Mesendoderm (in vitro differentiated cells): ENCODE measurements at regions not wholly inside any gene's neighbourhood (a gene's known extent, or its start where the extent isn't known, plus 50 kb on each side); places are given as distances from the start of the nearest gene placed in this dataset.

Experiments
- DNase-seq: peaks from one replicate; pipeline ENCODE4 v3.0.0; 2013
- H2AK5ac ChIP-seq: 2 replicates; pipeline ENCODE4 v1.6.1; 2013; ENCODE audit warnings: low read length, inconsistent platforms
- H2BK120ac ChIP-seq: 2 replicates; pipeline ENCODE4 v1.6.1; 2013; ENCODE audit warnings: low read depth, mild to moderate bottlenecking, low read length, moderate library complexity, mixed read lengths
- H2BK15ac ChIP-seq: replicated peaks from 2 replicates; pipeline ENCODE4 v1.6.1; 2013; ENCODE audit warnings: low read depth, mild to moderate bottlenecking, moderate library complexity
- H2BK5ac ChIP-seq: 2 replicates; pipeline ENCODE4 v1.6.1; 2013; ENCODE audit warnings: low read length, inconsistent platforms
- H3K18ac ChIP-seq: 2 replicates; pipeline ENCODE4 v1.6.1; 2013; ENCODE audit warnings: mild to moderate bottlenecking, low read length, mixed read lengths
- H3K23ac ChIP-seq: one replicate; pipeline ENCODE4 v1.6.1; 2013; ENCODE audit warnings: low read length
- H3K27ac ChIP-seq: 2 replicates; pipeline ENCODE4 v1.5.1; 2013; ENCODE audit warnings: low read depth, mild to moderate bottlenecking, inconsistent platforms, low read length, moderate library complexity
- H3K27me3 ChIP-seq: 2 replicates; pipeline ENCODE4 v1.6.1; 2013; ENCODE audit warnings: low read length, control low read depth, mild to moderate bottlenecking, inconsistent platforms; ENCODE audit not compliant: insufficient read depth, poor library complexity
- H3K36me3 ChIP-seq: 2 replicates; pipeline ENCODE4 v1.6.1; 2013; ENCODE audit warnings: low read length, inconsistent platforms; ENCODE audit not compliant: control insufficient read depth, insufficient read depth
- H3K4ac ChIP-seq: one replicate; pipeline ENCODE4 v1.6.1; 2013; ENCODE audit warnings: low read depth, mild to moderate bottlenecking, low read length, moderate library complexity
- H3K4me1 ChIP-seq: 2 replicates; pipeline ENCODE4 v1.6.1; 2013; ENCODE audit warnings: low read depth, low read length, inconsistent platforms; ENCODE audit not compliant: control insufficient read depth
- H3K4me2 ChIP-seq: 2 replicates; pipeline ENCODE4 v1.6.1; 2013; ENCODE audit warnings: low read length
- H3K4me3 ChIP-seq: 2 replicates; pipeline ENCODE4 v1.5.1; 2013; ENCODE audit warnings: mild to moderate bottlenecking, low read length
- H3K56ac ChIP-seq: one replicate; pipeline ENCODE4 v1.6.1; 2013; ENCODE audit warnings: low read length
- H3K79me1 ChIP-seq: 2 replicates; pipeline ENCODE4 v1.6.1; 2013; ENCODE audit warnings: low read length, inconsistent platforms
- H3K79me2 ChIP-seq: 2 replicates; pipeline ENCODE4 v1.6.1; 2013; ENCODE audit warnings: mild to moderate bottlenecking, low read length; ENCODE audit not compliant: control insufficient read depth, insufficient read depth
- H3K9ac ChIP-seq: 2 replicates; pipeline ENCODE4 v1.6.1; 2013; ENCODE audit warnings: low read length, inconsistent platforms
- H4K5ac ChIP-seq: one replicate; pipeline ENCODE4 v1.6.1; 2013; ENCODE audit warnings: low read length
- H4K8ac ChIP-seq: one replicate; pipeline ENCODE4 v1.6.1; 2013; ENCODE audit warnings: low read depth, mild to moderate bottlenecking, control low read depth, low read length, moderate library complexity
- WGBS: extraction: QIAGEN DNeasy Blood & Tissue Kit; methylation state at CpG from one replicate; pipeline ENCODE4 v1.1.7; 2013; ENCODE audit warnings: low lambda C conversion rate, missing lambda C conversion rate; ENCODE audit not compliant: insufficient coverage; ENCODE audit errors: extremely low coverage; 5-methylcytosine and 5-hydroxymethylcytosine counted together

DNA sequence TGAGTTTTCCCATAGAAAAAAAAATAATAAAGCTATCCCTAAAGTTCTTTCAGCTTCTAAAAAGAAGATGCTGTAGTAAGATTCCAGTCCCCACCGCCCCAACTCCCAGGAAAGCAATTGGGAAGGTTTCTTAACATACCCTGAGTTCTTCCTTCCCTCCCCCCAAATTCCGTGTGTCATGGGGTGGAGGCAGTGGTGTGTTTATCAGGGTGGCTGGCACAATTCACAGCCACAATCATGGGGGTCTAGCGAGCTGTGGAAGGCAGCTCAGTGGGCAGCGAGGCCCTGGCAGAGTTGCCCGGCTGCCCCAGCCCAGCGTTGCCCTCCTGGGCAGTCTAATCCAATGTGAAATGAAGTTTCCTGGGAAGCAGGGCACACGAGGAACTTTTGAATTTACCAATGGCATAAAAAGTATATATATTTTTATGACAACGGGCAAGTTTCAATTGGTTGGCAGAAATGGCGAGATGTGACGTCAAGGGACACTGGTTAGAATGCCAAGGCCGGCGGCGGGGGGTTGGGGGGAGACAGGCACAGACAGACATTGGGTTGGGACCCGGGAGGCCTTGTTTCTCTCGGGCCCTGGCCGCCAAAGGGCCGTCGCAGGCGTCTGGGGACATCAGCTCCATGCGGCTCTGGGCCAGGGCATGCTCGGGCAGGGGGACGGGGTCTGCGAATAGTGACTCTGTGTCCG is 80.7 kb upstream of the PPARA start:
- H3K56ac ChIP-seq = peak overlapping the region; percentile 22
- peaks cover 38% of the 10 kb centered on the region for H3K27me3 ChIP-seq
- H2BK120ac ChIP-seq = no peak overlapping the region
- no peak overlapping the region for H3K4ac ChIP-seq
- no peak overlapping the region for H3K27ac ChIP-seq
- H4K8ac ChIP-seq = no peak overlapping the region
- H3K4me3 ChIP-seq = no peak overlapping the region
- H3K36me3 ChIP-seq = no peaks in the 10 kb centered on the region
- H3K18ac ChIP-seq = no peak overlapping the region
- no peak overlapping the region for H4K5ac ChIP-seq
- no peak for DNase-seq
- no peak overlapping the region for H2BK5ac ChIP-seq
- H2AK5ac ChIP-seq = no peak overlapping the region
- no peak overlapping the region for H2BK15ac ChIP-seq
- H3K23ac ChIP-seq = no peak overlapping the region
- H3K79me2 ChIP-seq = no peaks in the 10 kb centered on the region
- H3K9ac ChIP-seq = peak overlapping the region; percentile 58
- H3K79me1 ChIP-seq = no peaks in the 10 kb centered on the region
- H3K4me2 ChIP-seq = peak overlapping the region; percentile 78
- WGBS = no CpG with 5 or more reads among the region's 24 CpGs
- no peaks in the 10 kb centered on the region for H3K4me1 ChIP-seq

DNA sequence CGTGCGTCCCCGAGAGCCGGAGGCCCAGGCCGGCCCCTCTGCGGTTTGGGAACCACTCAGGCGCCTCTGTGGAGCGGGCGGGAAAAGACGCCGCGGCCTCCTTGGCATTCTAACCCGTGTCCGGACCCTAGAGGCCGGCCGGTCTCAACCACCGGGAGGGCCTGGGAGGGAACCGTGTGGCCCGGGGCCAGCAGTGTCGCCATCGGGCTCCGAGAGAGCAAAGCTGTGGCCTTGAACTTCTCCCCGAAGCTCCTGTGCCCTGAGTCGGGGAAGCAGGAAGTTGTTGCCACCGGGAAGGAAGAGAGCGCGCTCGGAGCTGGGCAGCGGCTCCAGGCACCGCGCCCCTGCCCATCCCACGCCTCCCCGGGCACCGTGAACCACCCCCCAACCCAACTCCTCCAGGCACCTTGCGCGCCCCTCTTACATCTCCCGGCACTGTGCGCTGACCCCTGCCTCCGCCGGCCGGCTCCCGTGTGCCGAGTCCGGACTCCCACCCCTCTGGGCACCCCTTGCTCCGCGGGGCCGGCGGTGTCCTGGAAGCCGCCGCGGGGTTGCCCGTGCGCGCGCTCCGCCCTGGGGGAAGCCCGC is 80.0 kb upstream of the PPARA start:
- Histone ChIP-seq H3K56ac (peak overlapping the region; percentile 78), H2BK15ac (no peak overlapping the region), H4K8ac (no peak overlapping the region), H3K4ac (no peak overlapping the region), H2BK120ac (no peak overlapping the region), H3K9ac (peak overlapping the region; percentile 58), H3K4me1 (no peaks in the 10 kb centered on the region), H3K18ac (no peak overlapping the region), H3K4me2 (peak overlapping the region; percentile 78), H3K27ac (no peak overlapping the region), H3K23ac (peak overlapping the region; percentile 66), H2BK5ac (no peak overlapping the region), H3K36me3 (no peaks in the 10 kb centered on the region), H3K79me1 (no peaks in the 10 kb centered on the region), H4K5ac (no peak overlapping the region), H3K79me2 (no peaks in the 10 kb centered on the region), H2AK5ac (no peak overlapping the region), H3K27me3 (peaks cover 38% of the 10 kb centered on the region), H3K4me3 (peak overlapping the region; percentile 44)
- WGBS = no CpG with 5 or more reads among the region's 57 CpGs
- DNase-seq = peak; percentile 26

DNA sequence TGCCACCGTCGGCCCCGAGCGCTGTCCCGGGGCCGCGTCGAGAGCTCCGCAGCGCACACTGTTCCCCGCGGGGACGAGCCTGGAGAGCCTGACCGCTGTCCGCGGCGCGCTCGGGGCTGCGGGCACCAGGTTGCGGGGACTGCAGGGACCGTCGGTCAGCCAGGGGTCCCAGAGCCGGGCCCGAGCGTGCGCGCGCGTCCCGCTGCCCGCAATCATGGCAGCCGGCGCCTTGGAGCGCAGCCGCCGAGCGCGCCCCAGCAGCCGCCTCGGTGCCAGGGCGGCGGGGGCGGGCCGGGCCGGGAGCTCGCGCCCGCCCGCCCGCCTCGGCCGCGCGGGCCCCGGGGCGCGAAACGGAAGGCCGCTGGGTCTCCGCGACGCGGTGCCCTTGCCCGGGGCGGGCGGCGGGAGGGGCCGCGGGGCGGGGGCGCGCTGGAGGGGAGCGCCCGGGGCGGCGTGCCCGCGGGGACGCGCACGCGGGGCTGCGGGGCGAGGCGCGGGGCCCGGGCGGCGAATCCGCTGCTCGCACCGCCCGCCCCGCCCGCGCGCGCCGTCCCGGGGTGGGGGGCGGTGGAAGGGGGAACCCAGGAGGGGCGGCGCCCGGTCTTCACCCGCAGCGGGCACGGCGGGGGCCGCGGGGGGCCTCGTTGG is 79.4 kb upstream of the PPARA start:
- Histone ChIP-seq H3K4me3 (peak overlapping the region; percentile 44), H4K8ac (no peak overlapping the region), H3K36me3 (no peaks in the 10 kb centered on the region), H2AK5ac (no peak overlapping the region), H3K79me1 (no peaks in the 10 kb centered on the region), H2BK15ac (no peak overlapping the region), H3K79me2 (no peaks in the 10 kb centered on the region), H3K4me2 (peak overlapping the region; percentile 78), H3K4me1 (no peaks in the 10 kb centered on the region), H3K9ac (peak overlapping the region; percentile 58), H3K27ac (no peak overlapping the region), H3K4ac (no peak overlapping the region), H3K23ac (peak overlapping the region; percentile 66), H2BK120ac (no peak overlapping the region), H3K18ac (no peak overlapping the region), H4K5ac (no peak overlapping the region), H3K56ac (peak overlapping the region; percentile 78), H3K27me3 (peaks cover 38% of the 10 kb centered on the region), H2BK5ac (no peak overlapping the region)
- peak; percentile 13 for DNase-seq
- WGBS = no CpG with 5 or more reads among the region's 112 CpGs

DNA sequence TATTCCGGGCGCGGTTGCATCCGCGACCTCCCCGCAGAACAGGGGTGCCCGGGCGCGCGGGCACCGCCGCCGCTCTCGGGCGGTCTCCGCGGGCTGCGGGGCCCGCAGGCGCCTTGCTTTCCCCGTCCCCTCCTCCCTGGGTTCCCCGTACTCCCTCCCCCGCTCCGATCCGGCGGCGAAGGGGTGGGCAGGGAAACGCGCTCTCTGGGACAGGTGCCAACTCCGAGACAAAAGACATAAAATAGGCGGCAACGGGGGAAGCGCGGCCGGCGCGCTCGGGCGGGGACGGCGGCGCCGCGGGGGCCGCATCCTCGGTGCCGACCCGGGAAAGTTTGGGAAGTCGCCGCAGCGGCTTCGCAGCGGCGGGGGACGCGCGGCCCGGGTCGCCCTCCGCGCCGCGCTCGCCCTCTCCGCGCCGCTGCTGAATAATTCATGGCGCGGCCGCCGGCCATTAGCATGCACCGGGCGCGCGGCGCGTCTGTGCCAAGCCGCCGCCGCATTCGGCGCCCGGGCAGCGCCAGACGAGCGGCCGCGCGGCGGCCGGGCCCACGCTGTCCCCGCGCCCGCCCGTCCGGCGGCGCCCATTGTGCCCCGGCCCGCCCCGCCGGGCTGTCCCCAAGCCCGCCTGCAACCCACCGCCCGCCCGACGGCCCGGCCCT is 78.7 kb upstream of the PPARA start:
- Histone ChIP-seq H3K56ac (peak overlapping the region; percentile 34), H3K79me2 (no peaks in the 10 kb centered on the region), H3K4me2 (peak overlapping the region; percentile 67), H3K18ac (no peak overlapping the region), H3K36me3 (no peaks in the 10 kb centered on the region), H2BK15ac (no peak overlapping the region), H3K4me3 (no peak overlapping the region), H3K4me1 (no peaks in the 10 kb centered on the region), H2BK5ac (no peak overlapping the region), H2AK5ac (no peak overlapping the region), H3K27me3 (peaks cover 38% of the 10 kb centered on the region), H3K79me1 (no peaks in the 10 kb centered on the region), H3K4ac (no peak overlapping the region), H4K5ac (no peak overlapping the region), H3K27ac (no peak overlapping the region), H4K8ac (no peak overlapping the region), H3K9ac (no peak overlapping the region), H3K23ac (no peak overlapping the region), H2BK120ac (no peak overlapping the region)
- WGBS = no CpG with 5 or more reads among the region's 109 CpGs
- no peak for DNase-seq

DNA sequence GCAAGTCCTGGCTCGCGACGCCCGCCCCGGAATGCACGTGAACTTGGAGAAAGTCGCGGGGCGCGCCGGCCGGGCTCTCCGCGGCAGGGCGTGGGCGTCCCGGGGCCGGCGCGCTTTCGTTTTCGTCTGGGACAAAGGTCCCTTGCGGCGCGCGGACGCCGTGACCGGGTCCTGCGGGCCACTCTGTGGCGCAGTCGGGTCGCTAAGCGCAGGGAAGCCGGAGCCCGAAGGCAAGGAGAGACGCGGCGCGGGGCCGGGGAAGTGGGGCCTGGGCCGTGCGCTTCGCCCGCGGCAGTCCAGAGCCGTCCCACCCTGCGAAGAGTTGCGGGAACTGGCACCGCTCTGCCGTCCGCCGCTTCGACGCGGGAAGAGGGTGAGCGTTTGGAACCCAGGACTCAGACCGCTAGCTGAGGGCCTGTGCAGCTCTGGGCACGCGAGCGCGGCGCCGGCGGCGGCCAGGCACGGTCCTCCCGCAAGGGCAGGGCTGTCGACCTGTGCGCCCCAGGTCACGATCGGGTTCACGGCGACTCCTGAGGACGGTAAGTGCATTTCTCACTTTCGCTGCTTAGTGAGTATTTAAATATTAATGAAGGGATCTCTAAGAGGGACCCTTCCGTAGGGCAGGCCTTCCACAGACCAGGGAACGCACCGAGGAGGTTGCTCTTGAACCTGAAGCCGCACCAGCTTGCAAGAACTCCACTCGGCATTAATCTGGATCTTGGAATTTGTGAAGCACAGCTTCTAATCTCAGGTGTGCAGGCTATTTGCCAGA is 78.0 kb upstream of the PPARA start:
- peak; percentile 15 for DNase-seq
- H2AK5ac ChIP-seq = no peak overlapping the region
- H3K23ac ChIP-seq = peak overlapping the region; percentile 80
- no peaks in the 10 kb centered on the region for H3K36me3 ChIP-seq
- no peak overlapping the region for H2BK5ac ChIP-seq
- no peaks in the 10 kb centered on the region for H3K79me1 ChIP-seq
- H3K18ac ChIP-seq = no peak overlapping the region
- no peaks in the 10 kb centered on the region for H3K4me1 ChIP-seq
- no peaks in the 10 kb centered on the region for H3K79me2 ChIP-seq
- WGBS = no CpG with 5 or more reads among the region's 81 CpGs
- H3K4ac ChIP-seq = no peak overlapping the region
- H2BK15ac ChIP-seq = no peak overlapping the region
- H3K27ac ChIP-seq = no peak overlapping the region
- H3K4me3 ChIP-seq = no peak overlapping the region
- no peak overlapping the region for H2BK120ac ChIP-seq
- peaks cover 38% of the 10 kb centered on the region for H3K27me3 ChIP-seq
- peak overlapping the region; percentile 13 for H3K9ac ChIP-seq
- no peak overlapping the region for H4K5ac ChIP-seq
- no peak overlapping the region for H4K8ac ChIP-seq
- H3K4me2 ChIP-seq = peak overlapping the region; percentile 64
- peak overlapping the region; percentile 49 for H3K56ac ChIP-seq
